Central memory CD4-positive, alpha-beta T cell (primary cell): ENCODE measurements at regions not wholly inside any gene's neighbourhood (a gene's known extent, or its start where the extent isn't known, plus 50 kb on each side); places are given as distances from the start of the nearest gene placed in this dataset.
"Not testable (repeated sequence)": the region's sequence is repeated elsewhere in the genome, so short reads cannot be mapped to it uniquely, and the experiment has no call there.

Experiments used
- DNase-seq: peaks from one replicate; pipeline ENCODE4 v3.0.0; 2022

DNA sequence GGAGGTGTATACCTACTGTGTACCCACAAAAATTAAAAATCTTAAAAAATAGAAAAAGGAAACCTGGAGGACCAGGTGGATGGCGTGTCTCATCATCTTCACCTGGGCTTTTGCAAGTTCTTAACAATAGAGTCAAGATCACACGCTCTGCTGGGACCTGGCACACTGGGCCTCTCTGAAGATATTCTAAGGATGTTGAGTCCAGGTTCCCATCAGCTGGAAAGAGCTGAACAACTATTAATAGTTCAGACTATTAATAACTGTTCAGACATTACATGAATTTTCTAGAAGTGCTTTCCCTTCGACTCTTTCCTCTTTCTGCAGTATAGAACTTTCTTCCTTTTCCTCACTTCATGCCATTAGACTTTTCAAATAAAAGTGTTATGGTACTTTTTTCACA is 320.2 kb upstream of the IL12A start:
- DNase-seq, result no peak

DNA sequence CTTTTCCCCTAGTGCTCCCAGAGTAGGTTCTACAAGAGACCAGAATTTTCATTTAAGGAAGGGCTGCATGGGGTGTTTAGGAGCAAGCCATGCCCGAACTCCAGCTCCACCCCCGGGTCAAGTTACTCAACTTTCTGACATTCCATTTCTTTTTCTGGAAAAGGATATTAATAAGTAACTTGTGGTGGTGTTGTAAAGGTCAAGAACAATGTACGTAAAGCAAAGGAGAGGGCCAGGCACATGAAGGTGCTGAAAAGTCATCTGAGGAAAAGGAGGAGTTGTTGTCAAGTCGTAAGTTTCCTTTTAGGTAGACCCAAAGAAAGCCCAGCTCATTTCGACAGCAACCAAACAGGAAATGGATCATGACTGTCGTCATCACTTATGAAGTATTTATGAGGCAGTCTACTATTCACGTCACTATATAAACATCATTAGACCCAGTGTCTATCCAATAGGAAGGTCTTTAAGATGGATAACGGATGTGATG is 319.6 kb upstream of the IL12A start:
- DNase-seq, result no peak

DNA sequence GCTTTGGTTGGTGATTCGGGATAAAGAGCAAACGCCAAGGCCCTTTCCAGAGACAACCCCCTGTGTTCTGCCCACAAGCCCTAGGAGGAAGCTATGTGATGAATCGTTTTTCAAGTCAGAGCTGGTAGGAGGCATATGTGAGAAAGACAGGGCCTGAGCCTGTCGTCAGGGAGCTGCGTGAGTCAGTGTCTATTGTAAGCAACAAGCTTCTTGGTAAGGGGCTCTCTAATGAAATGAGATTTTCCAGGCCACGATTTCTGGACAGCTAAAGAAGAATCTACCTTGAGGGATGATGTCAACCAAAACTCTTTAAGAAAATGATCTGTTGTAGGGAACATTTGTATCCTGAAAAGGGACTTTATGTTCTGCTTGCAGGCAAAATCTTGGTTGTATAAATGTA is 318.9 kb upstream of the IL12A start:
- no peak for DNase-seq

DNA sequence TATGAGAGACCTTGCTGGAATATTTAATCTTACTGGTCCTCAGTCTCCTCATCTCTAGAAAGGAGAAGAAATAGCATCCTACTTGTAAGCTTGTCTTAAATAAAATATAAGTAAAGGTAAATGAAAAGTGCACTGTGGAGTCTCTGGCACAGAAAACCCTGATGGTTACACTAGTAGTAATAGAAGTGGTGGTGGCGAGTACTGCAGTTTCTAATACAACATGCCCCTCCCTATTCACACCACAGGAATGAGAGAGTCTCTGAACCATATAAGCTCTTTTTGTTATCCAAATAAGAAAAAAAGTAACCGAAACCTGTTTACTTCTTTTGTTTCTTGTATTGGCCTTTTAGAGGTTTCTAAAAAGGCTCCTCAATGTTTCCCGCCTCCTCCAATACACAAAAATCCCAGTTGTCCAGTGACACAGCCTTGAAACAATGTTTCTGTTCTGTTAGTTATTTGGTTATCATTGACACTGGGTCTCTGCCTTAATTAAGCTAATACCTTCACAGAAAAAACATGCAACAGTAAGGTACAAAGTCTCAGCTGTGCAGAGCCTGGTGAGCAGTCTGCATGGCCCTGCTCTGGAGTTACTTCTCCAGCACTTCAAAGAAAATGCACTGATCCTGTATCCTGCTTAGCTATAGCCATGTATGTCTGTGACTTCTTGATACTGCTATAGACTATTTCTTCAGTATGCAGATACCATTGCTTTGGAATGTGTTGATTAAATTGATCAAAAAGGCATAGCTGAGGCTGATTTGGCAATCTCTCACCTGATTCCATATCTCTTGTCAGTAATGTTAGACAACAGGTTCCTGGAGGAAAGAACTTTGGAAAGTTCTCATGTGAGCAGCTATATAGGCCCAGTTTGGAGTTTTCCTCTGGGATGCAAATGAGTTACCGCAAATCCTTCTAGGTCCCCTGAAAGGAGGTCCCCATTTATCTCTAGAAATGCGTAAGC is 315.6 kb upstream of the IL12A start:
- no peak for DNase-seq

DNA sequence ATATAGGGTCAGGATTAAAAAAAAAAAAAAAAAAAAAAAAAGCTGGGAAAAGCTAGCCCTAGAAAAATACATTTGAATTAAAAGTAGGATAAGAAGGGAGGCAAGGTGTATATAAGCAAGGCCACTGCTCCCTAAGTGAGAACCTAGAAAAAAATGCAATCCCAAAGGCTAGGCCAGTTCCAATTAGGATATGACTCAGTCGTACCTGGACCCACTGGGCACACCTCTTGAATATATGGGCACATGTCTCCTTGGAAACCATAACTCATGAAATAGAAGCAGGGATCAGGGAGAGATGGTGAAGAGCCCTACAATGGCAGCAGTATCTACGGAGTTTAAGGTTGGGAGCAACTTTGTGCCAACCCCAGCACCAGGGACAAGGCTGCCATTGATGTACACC is 314.1 kb upstream of the IL12A start:
- DNase-seq, result no peak

DNA sequence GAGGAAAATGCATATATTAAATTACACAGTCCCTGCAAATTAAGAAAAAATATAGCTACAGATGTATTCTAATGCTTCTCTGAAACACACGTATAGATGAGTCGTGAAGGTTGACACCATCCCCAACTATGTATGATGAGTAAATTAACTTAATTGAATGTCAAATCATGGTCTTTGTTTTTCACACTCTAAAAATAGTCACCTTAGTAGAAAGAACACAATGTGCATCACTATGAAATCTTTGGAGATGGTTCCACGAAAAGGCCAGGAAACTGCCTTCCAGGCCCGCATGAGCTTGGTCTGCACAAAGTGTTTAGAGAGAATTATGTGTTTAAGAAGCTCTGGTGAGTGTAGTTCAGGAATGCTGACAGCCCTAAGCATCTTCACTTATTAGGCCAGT is 313.4 kb upstream of the IL12A start:
- DNase-seq, result no peak

DNA sequence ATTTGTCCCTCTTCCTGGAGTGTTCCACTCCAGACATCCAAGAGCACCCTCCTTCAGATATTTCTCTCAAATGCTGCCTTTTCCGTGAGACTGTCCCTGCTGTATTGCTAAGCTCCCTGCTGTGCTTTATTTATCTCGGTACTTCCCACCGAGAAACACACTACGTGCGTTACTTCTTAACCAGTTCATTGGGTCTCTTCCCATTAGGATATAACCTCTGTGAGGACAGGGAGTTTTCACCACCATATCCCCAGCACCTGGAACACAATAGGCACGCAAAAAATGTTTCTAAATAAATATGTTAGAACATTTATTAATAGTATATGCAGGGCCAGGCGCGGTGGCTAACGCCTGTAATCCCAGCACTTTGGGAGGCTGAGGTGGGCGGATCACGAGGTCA is 308.7 kb upstream of the IL12A start:
- no peak for DNase-seq

DNA sequence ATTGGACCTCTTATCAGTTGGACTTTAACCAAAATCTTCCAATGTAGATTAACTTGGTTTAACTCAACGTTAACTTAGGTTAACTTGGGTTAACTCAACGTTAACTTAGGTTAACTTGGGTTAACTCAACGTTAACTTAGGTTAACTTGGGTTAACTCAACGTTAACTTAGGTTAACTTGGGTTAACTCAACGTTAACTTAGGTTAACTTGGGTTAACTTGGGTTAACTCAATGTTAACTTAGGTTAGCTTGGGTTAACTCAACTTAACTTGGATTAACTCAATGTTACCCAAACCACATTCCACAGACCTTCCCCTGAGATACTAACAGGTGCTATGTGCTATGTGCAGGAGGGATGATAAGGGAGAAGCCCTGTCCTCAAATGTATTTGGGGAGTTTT is 306.9 kb upstream of the IL12A start:
- DNase-seq, result not testable (repeated sequence)

DNA sequence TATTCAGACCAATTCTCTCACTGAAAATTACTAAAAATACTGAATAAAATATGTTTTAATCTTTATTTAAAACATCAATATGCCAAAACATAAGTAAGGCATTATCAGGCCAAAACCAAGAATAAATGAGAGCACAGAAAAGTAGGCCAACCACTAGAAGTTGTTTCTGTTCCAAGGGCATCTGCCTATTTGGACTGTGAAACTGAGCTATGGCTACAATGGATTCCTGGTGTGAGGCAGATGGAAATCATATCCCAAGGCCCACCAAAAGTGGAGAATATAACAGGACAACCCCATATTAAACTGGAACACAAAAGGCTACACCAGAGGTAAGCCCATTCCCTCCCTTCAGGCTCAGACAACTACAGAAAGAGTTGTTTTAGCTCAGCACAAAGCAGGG is 302.8 kb upstream of the IL12A start:
- DNase-seq, result no peak

DNA sequence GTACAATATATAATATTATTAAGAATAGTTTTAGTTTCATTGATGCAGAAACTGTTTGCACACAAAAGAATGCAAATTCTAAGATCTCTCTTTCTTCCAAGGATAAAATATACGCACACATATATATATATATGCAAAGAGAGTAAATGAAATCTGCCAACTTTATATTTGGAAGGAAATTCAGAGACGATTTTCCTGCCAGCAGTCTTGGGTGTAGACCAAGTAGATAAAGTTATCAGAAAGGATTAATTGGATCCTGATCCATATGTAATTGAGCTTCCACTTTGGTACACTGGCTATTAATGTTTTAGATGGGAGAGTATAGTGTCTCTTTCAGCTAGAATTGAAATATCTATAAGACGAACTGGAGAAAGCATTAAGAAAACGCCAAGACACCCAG is 295.4 kb upstream of the IL12A start:
- DNase-seq, result no peak

DNA sequence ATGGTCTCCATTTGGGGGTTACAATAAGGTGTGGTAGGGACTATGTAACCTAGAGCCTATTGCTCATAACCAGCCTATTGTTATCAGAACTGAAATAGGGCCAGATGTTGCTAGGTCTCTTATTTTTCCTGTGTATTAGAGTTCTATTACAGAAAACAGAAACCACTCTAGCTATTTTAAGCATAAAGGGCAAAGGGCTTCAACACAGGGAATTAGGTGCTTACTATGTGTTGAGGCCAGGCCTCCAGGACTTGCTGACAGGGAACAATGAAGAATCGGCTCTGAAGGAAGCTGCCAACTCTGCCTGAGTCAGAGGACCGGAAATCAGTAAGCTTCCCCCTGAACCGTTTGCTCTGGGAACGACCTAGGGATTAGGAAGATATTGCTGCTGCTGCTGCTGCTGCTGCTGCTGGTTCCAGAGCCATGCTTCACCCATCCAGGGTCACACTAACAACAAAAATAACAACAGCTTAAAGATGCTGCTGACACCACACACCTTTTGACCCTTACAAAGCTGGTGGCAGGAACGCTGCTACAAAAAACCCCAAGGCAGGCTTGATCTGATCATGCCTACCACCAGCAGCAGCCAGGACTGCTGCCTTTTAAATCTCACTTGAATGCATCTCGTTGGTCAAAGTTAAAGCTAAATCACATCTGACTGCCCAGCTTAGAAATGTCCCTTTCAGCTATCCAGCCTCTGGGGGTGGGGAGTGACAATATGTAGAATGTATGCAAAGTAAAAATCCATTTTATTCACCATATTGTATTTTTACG is 276.9 kb upstream of the IL12A start:
- DNase-seq, result no peak

DNA sequence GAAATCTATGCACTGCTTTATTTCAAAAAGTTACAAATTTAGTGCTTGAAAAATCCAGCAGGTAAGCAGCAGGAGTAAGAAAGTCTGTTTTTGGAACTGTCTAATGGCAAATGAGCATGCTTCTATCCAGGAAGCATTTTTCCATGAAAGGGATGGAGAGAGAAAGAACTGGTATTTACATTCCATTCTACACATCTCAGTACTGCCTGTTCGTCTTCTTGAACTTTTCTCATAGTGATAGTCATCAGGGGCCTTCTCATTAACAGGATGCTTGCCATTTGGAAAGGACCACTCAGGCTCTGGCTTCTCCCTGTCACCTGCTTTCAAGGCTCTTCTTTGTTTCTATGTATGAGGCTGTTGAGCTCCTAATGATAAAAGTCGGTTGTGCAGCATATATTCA is 267.3 kb upstream of the IL12A start:
- DNase-seq, result no peak

DNA sequence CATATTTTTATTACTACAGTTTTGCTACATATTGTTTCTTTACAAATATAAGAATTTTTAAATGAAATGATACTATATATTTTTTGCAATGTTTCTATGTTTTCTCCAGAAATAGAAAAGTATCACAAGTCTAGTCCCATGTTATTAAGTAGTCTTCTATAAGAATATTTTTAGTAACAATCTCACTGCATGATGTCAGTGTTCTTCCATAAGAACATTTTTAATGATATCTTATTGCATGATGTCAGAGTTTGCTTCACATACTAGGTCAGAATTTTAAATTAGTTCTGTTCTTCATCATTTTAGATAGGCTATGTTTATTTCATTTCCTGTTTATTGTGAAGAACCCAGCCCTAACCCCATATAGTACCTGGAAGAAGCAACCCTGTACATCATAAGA is 265.3 kb upstream of the IL12A start:
- no peak for DNase-seq

DNA sequence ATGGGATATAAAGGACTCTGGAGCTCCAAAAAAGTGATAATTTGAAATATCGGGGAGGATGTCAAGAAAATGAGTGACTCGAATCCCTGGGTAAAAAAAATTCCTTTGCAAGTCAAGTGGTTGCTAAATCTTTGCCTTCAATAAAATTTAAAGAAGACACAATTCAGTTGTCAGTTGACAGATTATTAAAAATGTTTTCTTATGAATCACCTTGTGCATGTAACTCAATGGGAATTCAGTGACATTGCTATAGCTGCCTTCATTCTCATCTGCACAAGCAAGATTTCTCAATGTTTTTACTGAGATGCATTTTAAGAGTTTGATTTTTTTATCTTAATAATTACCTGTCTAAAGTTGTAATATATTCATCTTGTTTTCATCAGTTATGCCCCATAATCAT is 264.0 kb upstream of the IL12A start:
- DNase-seq, result no peak

DNA sequence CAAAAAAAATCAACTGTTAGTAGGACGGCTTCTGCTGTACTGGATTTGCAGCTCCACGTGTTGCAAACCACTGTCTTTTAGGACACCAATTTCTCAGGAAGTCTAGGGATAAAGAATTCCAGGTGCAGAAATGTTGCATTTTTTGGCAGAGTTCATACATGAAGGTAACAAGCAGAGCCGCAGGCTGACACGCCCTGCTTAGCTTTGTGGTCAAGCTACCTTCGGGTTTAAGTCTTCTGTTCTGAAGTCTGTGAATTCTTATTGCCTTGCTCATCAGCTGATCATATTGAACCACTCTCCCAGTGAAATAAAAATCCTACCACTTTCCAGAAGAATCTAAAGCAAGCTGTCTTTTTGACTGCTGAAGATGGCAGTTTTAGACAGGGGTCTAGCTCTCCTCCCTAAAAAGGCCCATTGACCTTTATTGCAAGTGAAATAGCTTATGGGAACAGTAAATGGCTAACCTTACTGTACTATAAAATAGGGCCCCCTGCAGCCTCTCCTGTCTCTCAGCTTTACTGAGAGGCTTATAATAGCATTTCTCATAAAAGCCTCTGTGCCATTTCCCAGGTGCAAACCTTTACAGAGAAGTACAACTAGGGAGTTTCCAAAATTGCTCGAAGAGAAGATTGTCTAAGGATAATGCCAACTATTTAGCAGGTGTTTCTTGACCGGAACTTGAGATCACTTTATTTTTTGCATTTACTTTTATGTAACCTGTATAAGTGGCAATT is 262.2 kb upstream of the IL12A start:
- no peak for DNase-seq

DNA sequence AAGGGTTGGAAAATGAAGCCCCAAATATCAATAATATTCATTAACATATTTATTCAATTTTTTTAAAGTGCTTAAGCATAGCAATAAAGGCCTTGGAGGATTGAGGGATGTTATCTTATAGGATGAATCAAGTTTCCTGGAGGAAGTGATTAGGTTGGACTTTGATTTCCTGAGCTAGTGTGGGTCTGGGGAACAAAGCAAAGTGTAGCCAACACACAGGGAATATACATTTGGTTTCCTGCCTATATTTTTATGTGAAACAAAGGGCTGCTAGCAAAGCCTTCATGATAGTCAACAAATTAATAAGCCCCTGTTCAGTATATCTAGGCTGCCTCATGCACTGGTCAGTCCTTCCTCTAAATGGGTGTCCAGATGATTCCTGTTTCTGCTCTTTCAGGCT is 261.1 kb upstream of the IL12A start:
- DNase-seq, result no peak

DNA sequence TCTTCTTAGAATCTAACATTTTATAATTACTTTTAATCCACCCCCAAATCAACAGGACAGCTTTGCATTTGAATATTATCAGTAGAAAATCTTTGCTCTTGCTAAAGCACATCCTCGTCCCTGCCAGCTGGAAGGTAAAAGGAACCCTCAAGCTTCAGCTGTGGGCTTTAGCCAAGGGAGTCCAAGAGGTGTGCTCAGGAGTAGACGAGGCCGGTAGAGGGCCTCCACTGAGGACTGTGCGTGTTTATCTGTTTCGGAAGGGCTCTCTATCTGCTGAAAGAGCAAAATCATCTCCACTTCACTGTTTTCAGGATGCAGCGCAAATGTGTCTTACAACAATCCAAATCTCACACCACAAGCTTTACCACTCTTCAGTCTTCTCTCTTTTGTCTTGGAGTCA is 257.4 kb upstream of the IL12A start:
- no peak for DNase-seq

DNA sequence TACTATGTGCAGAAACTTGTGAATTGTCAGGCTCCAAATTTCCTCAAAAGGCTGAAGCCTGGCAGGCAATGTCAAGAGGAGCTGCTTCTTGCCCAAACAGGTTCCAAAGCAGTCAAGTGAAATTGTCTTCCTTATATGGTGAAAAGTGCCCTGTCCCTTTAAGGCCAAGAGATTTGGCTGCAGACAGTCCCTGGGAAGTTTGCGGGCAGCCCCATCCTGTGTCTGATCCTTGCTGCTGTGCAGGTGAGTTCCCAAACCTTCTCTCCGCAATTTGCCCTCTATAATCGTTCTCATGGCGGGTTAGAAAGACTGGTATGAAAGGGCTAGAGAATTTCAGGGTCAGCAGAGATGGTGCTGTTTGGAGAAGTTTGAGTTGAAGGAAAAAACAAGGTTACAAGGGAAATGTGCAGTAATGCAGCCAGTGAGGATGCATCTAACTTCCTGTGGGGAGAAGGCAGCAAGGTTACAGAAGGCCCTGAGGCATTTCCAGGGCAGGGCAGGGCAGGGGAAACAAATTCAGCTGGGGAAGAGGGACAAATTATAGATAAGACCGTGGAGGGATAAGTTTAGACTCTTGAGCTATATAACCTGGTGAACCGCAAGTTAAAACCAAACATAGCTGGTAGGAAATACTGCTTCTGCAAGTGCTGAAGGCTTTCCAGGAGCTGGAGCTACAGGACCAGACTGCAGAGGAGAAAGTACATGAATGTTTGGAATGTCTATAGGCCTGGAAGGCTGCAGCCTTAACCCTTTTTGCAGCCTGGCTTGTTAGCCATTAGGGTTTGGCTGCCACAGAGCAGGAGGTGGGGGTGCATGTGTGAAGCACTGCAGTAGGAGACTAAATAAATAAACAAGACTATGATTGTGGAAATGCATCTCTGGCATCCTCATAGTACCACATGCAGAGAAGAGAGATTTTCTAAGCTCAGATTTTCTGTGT is 256.2 kb upstream of the IL12A start:
- no peak for DNase-seq

DNA sequence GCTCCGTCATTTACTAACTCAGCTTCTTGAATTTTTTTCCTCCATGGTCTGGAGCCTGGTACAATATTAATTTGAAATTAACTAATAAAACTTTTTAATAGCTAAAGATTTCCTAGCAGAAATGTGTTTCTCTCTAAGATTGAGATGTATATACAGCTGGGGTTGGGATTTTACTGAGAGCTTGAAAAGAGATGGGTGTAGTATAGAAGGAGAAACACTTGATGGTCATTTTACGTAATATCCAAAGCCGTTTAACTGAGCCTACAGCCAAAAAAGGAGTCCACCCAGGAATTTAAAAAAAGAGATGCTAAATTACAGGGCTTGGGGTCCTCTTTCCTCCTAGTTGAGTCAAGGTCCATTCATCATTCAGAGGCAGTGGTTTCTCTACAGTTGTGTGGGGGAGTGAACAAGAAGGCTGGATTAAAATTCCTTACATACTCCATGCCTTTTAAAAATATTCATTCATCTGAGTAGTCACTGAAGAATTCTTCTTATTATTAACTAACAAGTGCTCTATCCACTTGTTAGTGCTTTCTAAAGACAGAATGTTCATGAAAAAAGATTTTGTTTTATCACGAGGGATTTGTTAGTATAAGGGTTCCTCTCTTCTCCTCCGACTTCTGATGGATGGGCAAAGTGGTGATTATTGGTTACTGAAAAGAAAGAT is 255.3 kb upstream of the IL12A start:
- no peak for DNase-seq

DNA sequence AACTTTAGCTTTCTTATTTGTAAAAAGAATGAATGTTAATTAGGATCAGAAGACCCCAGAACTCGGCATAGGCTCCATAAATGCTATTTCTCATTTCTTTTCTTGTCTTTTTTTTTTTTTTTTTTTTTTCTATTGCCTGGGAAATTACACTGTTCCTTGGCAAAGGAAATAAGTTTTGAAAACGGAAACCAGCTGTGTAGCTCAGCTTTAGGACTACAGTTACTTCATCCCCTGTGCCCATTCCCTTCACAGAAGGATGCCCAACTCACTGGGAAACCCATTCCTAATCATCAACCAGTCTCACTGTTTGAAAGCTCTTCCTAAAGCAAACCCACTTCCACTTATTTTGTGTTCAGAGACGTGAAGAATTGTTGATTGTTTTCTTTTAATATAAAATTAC is 254.0 kb upstream of the IL12A start:
- DNase-seq, result no peak

DNA sequence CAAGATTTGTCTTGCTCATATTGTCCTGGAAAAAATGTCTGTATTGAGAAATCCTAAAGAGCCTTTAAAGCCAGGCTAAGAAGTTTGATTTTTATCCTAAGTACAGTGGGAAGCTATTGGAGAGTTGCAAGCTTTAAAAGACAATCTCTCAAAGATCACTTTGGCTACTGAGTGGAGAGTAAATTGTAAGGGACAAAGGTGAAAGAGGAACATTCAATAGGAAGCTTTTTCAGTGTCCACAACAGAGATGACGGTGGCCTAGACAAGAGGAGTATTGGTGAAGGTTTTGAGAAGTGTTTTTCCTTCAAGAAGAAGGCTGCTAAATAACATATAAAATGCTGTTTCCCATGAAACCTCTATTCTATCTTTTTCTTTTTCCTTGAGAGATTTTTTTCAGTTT is 249.5 kb upstream of the IL12A start:
- DNase-seq, result no peak

DNA sequence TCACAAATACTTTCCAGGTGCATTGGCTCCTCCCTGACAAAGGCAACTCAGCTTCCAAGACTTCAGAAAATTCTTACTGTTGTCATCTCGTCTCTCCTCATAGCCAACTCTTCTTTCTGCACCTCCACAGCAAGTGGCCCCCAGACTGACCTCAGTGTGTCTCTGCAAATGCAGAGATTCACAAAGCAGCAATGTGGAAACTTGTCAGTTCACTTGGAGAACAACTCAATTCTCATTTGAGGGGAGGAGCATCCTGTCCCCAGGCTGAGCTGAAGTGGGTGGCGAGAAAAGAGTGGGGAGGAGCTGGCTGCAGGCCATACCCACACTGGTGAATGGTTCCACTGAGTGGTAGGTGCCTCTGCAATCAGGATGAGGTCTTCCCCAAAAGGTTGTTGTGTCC is 248.7 kb upstream of the IL12A start:
- DNase-seq, result no peak
